GM21367 (cell line): ENCODE measurements at regions not wholly inside any gene's neighbourhood (a gene's known extent, or its start where the extent isn't known, plus 50 kb on each side); places are given as distances from the start of the nearest gene placed in this dataset.

Experiments
- ATAC-seq: cut with Tn5 transposase; IDR thresholded peaks from one replicate; pipeline ENCODE4 v1.9.1; 2021; ENCODE audit not compliant: unreplicated experiment

DNA sequence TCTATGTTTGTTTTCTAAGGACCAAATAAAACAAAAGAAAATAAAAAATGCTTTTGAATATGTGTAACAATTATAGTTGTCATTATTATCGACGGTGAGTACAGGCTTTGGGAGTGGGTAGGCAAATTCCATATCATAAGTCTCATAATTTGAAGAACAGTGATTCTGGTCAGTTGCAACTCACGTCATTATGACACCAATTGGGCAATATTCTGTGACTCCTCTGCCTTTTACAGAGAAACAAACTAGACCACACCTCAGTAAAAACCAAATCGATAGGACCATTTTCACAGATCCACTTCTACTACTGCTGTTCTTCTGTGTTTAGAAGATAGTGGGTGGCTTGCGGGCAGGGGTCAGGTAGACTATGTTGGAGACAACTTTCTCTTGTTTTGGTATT lies 250.1 kb downstream of the C4orf33 start:
- no peak for ATAC-seq

- no peak for ATAC-seq
Measured at GRCh38 chr4:129346734-129347133, 250.8 kb downstream of the C4orf33 start.

DNA sequence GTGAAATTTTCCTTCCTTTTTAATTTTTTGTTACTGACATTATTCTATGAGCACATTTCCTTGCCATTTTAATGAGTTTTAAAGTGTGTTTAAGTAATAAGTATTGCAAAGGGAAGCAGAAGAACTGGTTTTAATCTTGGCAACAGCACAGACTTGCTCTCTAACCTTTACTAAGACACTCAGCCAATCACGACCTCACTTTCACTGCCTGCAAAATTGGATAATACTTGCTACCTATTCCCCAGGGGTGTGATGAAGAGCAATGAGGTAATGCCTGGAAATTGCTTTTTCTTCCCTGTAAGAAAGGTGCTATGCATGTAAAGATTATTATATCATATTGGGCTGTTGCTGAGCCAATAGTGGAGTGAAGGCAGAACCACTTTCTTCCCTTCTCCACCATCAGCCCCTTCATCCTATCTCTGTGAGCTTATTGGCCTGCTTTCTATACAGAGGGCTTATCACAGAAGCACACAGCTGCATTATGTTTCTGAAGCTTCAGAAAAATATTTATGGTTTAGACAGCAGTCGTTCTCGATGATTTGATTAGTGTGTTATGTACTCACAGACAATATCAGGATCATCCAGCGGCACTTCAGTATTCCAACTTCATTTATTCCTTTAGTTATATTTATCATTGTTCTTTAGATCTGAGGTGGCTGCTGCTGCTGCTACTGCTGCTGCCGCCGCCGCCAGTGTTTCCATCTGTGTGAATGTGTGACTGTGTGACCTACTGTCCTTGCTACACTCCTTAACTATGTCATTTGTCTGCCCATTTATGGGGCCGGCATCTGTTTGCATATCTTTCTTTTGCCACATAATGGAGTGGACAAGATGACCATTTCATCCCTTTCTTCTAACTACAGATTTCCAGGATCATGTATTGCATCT lies 255.1 kb downstream of the C4orf33 start:
- no peak for ATAC-seq

GRCh38 chr4:129352480-129352879 lies 256.5 kb downstream of the C4orf33 start:
- no peak for ATAC-seq

GRCh38 chr4:129353490-129353889 lies 257.5 kb downstream of the C4orf33 start:
- no peak for ATAC-seq

DNA sequence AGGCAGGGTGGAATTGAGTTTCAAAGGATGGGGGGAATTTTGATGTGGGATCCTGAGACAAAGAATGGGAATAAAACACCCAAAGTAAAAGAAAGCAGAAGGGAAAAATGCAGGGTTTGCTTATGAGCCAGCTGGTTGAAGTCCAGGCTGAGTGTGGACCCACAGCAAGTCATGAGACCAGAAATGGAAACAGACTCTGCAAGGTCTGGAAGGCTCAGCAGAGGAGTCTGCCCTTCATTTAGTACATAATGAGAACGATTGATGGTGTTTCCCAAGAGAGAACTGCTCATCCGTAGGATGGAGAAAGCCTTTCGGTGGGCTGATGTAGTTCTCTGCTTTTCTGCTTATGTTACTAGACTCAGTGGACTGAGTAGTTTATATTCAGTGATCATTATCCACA lies 259.1 kb downstream of the C4orf33 start:
- no peak for ATAC-seq

- ATAC-seq: no peak
Measured at GRCh38 chr4:129355516-129355915, 259.6 kb downstream of the C4orf33 start.

DNA sequence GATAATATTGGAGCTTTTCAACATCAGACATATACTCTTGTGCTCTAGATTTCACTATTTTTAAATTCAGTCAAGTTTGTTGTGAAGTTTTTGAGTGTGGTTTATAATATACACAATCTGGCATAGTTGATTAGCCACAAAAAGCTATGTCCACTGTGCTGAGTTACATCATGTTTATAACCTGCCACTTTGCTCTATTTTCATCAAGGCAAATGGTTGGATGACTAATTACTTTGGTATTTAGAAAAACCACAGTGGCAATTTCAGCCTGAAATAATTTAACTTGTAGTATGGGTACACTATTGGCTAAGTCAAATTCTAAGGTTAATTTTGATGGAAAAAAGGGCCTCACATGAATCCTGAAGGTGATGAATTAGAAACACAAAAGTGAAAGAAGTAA lies 262.6 kb downstream of the C4orf33 start:
- no peak for ATAC-seq

- ATAC-seq: no peak
Measured at GRCh38 chr4:129359461-129359860, 263.5 kb downstream of the C4orf33 start.

DNA sequence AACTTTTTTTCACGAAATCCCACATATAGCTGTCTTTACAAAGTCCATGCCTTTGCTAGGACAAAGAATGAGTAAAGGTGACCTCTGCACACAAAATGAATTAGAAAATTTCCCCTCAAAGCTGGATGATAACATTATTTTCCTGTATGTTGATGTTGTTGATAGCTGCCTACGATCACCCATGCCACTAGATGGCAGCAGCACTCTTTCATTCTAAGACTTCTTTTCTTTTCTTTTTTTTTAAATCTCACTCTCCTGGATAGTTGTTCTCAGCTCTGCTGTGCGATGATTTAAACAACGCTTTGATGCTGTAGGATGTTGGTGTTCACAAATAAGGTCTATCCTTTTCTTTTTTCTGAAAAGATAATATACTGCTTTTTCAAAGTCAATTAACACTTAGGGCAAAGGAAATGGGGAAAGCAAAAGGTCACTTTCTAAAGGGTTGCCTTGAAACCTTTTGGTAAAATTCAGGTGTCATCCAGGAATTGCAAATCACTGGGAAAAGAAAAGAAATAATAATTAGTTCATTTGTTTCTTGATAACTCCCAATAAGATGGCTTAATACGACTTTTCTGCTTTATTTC lies 266.8 kb downstream of the C4orf33 start:
- peak; percentile 85 for ATAC-seq

DNA sequence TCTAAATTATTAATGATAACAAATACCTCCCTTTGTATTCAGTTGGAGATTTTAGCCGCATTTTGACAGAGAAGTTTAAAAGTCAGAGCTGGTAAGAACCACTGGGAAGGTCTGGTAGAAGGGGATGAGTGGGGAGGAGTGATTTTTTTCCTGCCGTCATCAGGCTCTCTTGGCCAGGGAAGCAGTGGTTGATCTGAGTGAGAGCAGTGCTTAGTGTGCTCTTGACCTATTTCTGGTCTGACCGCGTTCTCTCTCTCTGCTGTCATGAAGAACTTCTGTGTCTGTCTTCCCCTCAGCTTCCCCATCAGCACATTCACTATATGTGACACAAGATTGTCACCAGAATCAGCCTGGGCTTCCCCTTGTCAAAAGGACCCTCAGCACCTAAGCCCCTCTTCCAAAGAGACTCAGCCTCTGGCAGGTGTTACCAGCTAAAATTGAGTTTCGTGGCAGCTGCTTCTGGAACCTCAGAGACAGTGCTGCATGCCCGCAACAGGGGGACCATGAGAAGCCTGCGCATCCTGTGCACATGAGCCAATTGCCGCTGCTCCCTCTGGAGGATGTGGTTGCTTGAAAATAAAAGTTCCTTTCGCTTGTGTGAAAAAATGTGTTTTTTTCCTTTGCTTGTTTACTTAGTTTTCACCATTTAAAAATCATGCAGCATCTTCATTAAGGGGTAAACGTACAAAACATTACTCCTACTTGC lies 268.9 kb downstream of the C4orf33 start:
- ATAC-seq: no peak

DNA sequence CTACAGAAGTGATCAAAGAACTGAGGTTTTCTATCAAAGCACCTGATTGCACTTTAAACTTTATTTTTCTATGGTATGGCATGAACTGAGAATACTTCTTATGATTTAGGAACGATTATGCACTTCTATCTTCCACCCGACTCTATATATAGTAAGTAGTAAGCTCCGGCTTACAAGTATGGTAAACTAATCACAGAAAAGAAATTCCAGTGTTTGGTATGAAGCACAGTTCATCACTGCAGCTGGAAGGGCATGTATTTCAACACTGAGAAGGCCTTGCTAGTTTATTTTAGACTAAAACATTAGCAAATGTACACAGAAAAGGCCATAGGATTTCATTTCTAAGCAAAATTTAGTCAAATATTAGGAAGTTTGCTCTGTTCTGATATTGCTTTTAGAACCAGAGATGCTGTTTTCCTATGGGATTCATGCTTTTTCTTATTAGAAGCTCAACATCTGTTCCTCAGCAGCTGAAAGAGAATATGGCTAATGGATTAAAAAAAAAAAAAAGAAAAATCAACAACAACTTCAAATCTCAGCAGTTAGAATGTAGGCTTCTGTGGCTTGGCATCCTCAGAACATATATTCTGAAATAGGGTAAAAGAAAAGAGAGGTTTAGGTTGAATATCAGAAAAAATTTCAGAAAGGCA lies 273.5 kb downstream of the C4orf33 start:
- ATAC-seq: no peak

DNA sequence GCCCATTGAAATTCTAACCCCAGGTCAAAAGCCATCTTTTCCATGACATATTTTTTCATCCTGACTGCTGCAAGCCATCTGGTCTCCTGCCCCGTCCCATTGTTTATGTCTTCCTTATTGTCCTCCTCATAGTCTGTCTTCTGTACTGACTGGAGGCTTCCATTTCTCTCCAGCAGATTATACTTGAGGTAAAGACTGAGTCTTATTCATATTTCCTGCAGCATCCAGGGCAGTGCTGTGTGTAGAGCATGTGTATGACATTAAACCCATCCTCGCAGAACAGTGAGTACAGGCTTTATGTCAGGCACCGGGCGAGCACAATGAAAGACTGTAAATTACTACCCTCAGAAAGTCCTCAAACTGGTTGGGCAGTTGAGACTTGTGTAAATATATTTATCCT lies 275.1 kb downstream of the C4orf33 start:
- no peak for ATAC-seq

DNA sequence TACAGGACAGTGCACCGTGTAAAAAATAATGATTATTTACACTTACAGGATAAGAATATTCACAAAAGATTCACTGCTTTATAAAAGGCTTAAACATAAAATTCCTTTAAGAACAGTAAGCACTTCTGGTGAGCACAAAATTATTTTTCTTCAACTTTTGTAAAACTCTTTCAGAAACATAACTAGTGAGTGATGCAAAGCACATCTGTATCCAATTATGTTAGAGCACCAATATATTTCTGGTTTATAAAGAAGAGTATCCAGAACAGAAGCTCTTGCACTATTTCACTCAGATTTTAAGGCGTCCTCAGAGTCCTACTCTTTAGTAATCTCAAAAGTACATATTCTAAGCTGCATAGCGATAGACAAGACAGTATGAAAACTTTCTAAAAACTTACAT lies 276.0 kb downstream of the C4orf33 start:
- ATAC-seq: no peak

DNA sequence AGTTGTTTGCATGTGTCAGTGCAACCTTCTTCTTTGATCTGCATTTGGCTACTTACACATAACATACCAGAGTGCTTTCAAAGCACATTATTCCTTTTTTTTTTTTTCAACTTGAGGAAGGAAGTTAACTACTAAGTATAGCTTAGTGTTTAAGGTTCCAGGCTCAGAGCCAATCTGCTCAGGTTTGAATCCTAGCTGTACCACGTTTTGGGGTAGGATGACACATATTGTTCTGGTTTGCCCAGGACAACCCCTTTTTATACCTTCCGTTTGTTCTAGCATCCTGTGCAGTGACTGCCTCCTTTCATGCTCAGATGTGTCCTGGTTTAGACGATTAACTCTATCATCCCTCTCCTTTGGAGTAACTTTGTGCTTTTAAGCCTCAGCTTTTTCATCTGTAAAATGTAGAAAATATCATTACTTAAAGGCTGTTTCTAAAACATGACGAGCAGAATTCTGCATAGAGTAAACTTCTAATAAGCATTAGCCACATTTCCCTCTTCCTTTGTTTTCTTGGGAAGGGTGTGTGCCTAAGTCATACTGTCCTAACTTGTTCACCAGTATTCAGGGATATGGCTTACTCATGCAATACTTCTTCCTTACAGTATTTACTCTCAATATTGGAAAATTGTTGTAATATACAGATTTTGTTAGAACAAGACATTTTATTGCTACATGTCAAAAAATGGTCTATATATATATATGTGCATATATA lies 281.3 kb downstream of the C4orf33 start:
- ATAC-seq: no peak

DNA sequence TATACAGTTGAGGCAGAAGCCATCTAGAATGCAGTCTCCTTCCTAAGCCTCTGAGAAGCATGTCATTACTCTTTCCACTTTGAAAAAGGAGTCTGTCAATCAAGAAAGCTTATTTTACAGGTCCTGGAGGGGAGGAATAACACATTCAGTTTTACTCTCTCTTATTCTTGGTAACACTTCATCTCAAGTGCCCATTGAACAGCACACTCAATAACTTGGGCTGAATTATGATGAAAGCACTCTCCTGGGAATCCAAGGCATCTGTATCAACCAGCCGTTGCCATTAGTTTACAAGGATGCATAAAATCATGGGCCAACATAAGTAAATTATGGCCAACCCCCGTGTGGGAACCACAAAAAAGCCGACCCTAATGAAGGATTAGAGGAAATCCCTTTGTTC lies 282.4 kb downstream of the C4orf33 start:
- no peak for ATAC-seq

DNA sequence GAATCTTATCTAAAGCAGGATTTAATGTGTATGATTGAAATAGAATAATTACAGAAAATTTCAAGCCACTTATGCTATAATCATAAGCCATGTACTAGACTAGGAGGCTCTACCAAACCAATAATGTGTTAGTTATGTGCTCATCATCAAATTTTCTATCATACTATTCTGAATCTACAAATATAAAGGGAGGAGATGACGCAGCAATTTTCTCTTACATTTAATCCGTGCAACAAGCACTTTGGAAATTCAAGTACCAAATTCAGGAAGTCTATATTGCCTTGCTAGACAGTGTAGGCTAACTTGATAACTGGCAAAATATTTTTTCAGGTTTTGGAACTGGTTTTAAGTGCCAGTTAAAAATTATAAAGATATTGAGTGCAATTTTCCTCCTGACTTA lies 283.5 kb downstream of the C4orf33 start:
- no peak for ATAC-seq

DNA sequence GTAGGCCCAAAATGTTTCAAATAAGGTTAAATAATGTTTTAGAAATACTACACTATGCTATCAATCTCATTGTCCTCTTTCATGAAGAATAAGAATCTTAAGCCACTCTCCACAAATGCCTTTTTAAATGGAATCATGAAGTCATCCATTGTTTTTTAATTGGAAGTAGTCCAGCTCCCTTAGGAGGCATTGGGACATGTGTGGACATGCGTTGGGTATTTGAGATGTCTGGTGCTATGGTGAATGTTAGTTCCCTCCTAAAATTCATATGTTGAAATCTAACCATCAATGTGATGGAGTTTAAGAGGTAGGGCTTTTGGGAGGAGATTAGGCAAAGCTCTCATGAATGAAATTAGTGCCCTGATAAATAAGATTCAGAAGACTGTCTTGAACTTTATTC lies 289.0 kb downstream of the C4orf33 start:
- ATAC-seq: no peak

GRCh38 chr4:129387666-129388065 lies 291.7 kb downstream of the C4orf33 start:
- ATAC-seq: no peak

- no peak for ATAC-seq
Measured at GRCh38 chr4:129393976-129394375, 298.0 kb downstream of the C4orf33 start.

DNA sequence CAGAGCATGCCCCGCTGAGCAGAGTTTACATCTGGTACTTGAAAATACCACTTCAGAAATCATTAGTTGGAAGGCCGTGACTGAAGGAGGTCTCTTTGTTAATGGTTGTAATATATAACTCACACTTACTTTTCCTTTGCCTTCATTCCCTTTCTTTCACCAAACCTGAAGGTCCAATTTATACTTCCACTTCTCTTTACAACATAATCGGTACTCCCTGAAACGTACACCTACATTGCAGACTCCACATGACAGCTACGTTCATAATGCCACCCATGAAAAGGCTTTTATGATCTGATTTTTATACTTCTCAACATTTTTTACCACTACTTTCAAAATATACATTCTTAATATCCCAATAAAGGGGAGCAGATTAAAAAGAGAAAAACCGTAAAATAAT lies 298.7 kb downstream of the C4orf33 start:
- ATAC-seq: no peak
